B cell (primary cell): ENCODE measurements at regions not wholly inside any gene's neighbourhood (a gene's known extent, or its start where the extent isn't known, plus 50 kb on each side); places are given as distances from the start of the nearest gene placed in this dataset.

Experiments used
- EZH2 ChIP-seq: IDR thresholded peaks from 2 replicates; pipeline ENCODE4 v1.6.1; 2012; ENCODE audit warnings: borderline replicate concordance, low read depth, mild to moderate bottlenecking, moderate library complexity, low read length; ENCODE audit not compliant: insufficient read depth, poor library complexity, severe bottlenecking
- TF ChIP-seq, protein P1 (sequence below): fragments of 200-600 bp; IDR thresholded peaks from one replicate; pipeline ENCODE4 v1.8.0; 2022; ENCODE audit warnings: antibody characterized with exemption, mild to moderate bottlenecking

DNA sequence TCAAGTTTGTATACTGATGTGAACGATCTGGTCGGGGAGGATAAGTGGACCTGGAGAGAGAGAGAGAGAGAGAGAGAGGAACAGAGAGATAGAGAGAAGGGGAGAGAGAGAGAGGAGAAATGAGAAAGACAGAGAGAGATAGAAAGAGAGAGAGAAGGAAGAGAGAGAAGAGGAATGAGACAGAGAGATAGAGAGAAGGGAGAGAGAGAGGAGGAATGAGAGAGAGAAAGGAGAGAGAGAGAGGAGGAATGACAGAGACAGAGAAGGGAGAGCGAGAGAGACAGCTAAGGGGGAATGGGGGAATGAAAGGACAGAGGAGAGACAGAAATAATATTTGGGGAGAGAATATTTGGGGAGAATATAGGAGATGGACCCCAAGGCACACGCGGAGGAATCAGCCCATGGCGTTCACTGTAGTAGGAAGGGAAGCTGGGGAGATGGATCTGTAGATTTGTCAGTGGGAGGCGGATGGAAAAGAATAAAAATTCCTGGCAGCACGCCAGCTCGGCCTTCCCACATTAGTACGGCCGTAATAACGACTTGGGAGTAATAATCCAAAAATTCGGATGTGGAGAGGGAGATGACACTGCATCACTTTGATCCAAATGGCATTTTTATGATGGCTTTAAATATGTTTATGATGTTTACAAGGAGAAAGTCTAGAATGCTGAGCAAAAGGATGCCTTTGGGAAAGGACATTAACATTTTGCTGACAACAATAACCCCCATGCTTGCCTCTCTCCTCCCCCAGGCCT lies 159.8 kb upstream of the KCNJ6 start:
- TF ChIP-seq, protein P1, sequence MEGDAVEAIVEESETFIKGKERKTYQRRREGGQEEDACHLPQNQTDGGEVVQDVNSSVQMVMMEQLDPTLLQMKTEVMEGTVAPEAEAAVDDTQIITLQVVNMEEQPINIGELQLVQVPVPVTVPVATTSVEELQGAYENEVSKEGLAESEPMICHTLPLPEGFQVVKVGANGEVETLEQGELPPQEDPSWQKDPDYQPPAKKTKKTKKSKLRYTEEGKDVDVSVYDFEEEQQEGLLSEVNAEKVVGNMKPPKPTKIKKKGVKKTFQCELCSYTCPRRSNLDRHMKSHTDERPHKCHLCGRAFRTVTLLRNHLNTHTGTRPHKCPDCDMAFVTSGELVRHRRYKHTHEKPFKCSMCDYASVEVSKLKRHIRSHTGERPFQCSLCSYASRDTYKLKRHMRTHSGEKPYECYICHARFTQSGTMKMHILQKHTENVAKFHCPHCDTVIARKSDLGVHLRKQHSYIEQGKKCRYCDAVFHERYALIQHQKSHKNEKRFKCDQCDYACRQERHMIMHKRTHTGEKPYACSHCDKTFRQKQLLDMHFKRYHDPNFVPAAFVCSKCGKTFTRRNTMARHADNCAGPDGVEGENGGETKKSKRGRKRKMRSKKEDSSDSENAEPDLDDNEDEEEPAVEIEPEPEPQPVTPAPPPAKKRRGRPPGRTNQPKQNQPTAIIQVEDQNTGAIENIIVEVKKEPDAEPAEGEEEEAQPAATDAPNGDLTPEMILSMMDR: peak; percentile 12
- no peak for TF ChIP-seq EZH2
